NCI-H345 treated with DMSO at 0.1 percent for 48 hours (cell line): ENCODE measurements at regions not wholly inside any gene's neighbourhood (a gene's known extent, or its start where the extent isn't known, plus 50 kb on each side); places are given as distances from the start of the nearest gene placed in this dataset.

Experiments used
- DNase-seq: peaks from one replicate; lab custom pipeline; 2025; ENCODE audit not compliant: unreplicated experiment; lab: John Stamatoyannopoulos, UW

GRCh38 chr1:209042413-209042812 is 541.1 kb upstream of the CAMK1G start:
- DNase-seq = no peak

- no peak for DNase-seq
These were observed 538.0 kb upstream of the CAMK1G start for GRCh38 chr1:209045331-209046057.

GRCh38 chr1:209046058-209046417 is 537.5 kb upstream of the CAMK1G start:
- DNase-seq = no peak

GRCh38 chr1:209046935-209047334 is 536.6 kb upstream of the CAMK1G start:
- DNase-seq = no peak

- no peak for DNase-seq
These were observed 534.4 kb upstream of the CAMK1G start for GRCh38 chr1:209048941-209049669.

- no peak for DNase-seq
These were observed 531.9 kb upstream of the CAMK1G start for GRCh38 chr1:209051570-209051969.

- no peak for DNase-seq
These were observed 529.9 kb upstream of the CAMK1G start for GRCh38 chr1:209053587-209053986.

- no peak for DNase-seq
These were observed 526.4 kb upstream of the CAMK1G start for GRCh38 chr1:209057083-209057482.

- no peak for DNase-seq
These were observed 525.6 kb upstream of the CAMK1G start for GRCh38 chr1:209057901-209058300.

GRCh38 chr1:209059376-209059775 is 524.1 kb upstream of the CAMK1G start:
- DNase-seq = no peak

- no peak for DNase-seq
These were observed 523.5 kb upstream of the CAMK1G start for GRCh38 chr1:209059981-209060380.

GRCh38 chr1:209062081-209062620 is 521.4 kb upstream of the CAMK1G start:
- DNase-seq = no peak

- no peak for DNase-seq
These were observed 520.7 kb upstream of the CAMK1G start for GRCh38 chr1:209062863-209063262.

GRCh38 chr1:209063767-209064659 is 519.5 kb upstream of the CAMK1G start:
- no peak for DNase-seq

- no peak for DNase-seq
These were observed 518.4 kb upstream of the CAMK1G start for GRCh38 chr1:209064850-209065706.

- no peak for DNase-seq
These were observed 511.0 kb upstream of the CAMK1G start for GRCh38 chr1:209072481-209072880.

GRCh38 chr1:209073879-209074278 is 509.6 kb upstream of the CAMK1G start:
- DNase-seq = no peak

GRCh38 chr1:209074575-209075250 is 508.8 kb upstream of the CAMK1G start:
- no peak for DNase-seq

GRCh38 chr1:209076688-209077087 is 506.8 kb upstream of the CAMK1G start:
- DNase-seq = no peak
